ENCODE measurements at regions not wholly inside any gene's neighbourhood (a gene's known extent, or its start where the extent isn't known, plus 50 kb on each side); places are given as distances from the start of the nearest gene placed in this dataset.
"Not testable (repeated sequence)": the region's sequence is repeated elsewhere in the genome, so short reads cannot be mapped to it uniquely, and the experiment has no call there.

- DNase-seq, result no peak
- TF ChIP-seq POLR2A (IDR thresholded peaks at IDR 0.05) (no peak), CTCF (IDR thresholded peaks at IDR 0.05) (no peak)
Observed at GRCh38 chr6:76972474-76972873, 490.8 kb downstream of the HTR1B start.

GRCh38 chr6:76959177-76959576 is 504.1 kb downstream of the HTR1B start:
- H3K27me3 ChIP-seq, H3K4me3 ChIP-seq, H3K36me3 ChIP-seq, H3K4me1 ChIP-seq, H3K9me3 ChIP-seq, H3K27ac ChIP-seq: not testable (repeated sequence)
- DNase-seq, result peak in 1 of 3 donors; percentile 37

More at GRCh38 chr6:76972474-76972873, 490.8 kb downstream of the HTR1B start:
- Histone ChIP-seq H3K4me3 (no peak overlapping the region), H3K27me3 (no peaks in the 10 kb centered on the region), H3K9me3 (no peaks in the 10 kb centered on the region), H3K36me3 (no peaks in the 10 kb centered on the region), H3K27ac (no peak overlapping the region), H3K4me1 (no peaks in the 10 kb centered on the region)

- Histone ChIP-seq H3K27me3 (no peaks in the 10 kb centered on the region), H3K27ac (no peak overlapping the region), H3K9me3 (no peaks in the 10 kb centered on the region), H3K4me3 (no peak overlapping the region), H3K4me1 (no peaks in the 10 kb centered on the region), H3K36me3 (no peaks in the 10 kb centered on the region)
- no peak for DNase-seq
- TF ChIP-seq CTCF (IDR thresholded peaks at IDR 0.05), result no peak
- no peak for TF ChIP-seq POLR2A (IDR thresholded peaks at IDR 0.05)
Observed at GRCh38 chr6:76942203-76942966, 520.9 kb downstream of the HTR1B start.

- Histone ChIP-seq H3K27me3 (no peaks in the 10 kb centered on the region), H3K27ac (no peak overlapping the region), H3K4me1 (no peaks in the 10 kb centered on the region), H3K9me3 (no peaks in the 10 kb centered on the region), H3K4me3 (no peak overlapping the region), H3K36me3 (no peaks in the 10 kb centered on the region)
- no peak for DNase-seq
- no peak for TF ChIP-seq CTCF (IDR thresholded peaks at IDR 0.05)
- no peak for TF ChIP-seq POLR2A (IDR thresholded peaks at IDR 0.05)
Observed at GRCh38 chr6:76940191-76940590, 523.1 kb downstream of the HTR1B start.

GRCh38 chr6:76914737-76915136 is 548.6 kb downstream of the HTR1B start:
- no peak overlapping the region for H3K4me3 ChIP-seq
- H3K4me1 ChIP-seq, result no peaks in the 10 kb centered on the region
- H3K9me3 ChIP-seq, result no peaks in the 10 kb centered on the region
- TF ChIP-seq POLR2A (IDR thresholded peaks at IDR 0.05), result no peak
- no peak for TF ChIP-seq CTCF (IDR thresholded peaks at IDR 0.05)
- H3K36me3 ChIP-seq, result no peaks in the 10 kb centered on the region
- DNase-seq, result no peak
- no peak overlapping the region for H3K27ac ChIP-seq
- no peaks in the 10 kb centered on the region for H3K27me3 ChIP-seq

- not testable (repeated sequence) for H3K4me3 ChIP-seq, H3K4me1 ChIP-seq, H3K36me3 ChIP-seq, H3K27me3 ChIP-seq, H3K9me3 ChIP-seq, H3K27ac ChIP-seq, DNase-seq
Observed at GRCh38 chr6:76905541-76905940, 557.8 kb downstream of the HTR1B start.

- H3K9me3 ChIP-seq, result no peaks in the 10 kb centered on the region
- H3K4me1 ChIP-seq, result no peaks in the 10 kb centered on the region
- H3K36me3 ChIP-seq, result no peaks in the 10 kb centered on the region
- no peak for DNase-seq
- no peak overlapping the region for H3K4me3 ChIP-seq
- H3K27me3 ChIP-seq, result no peaks in the 10 kb centered on the region
- no peak overlapping the region for H3K27ac ChIP-seq
- no peak for TF ChIP-seq CTCF (IDR thresholded peaks at IDR 0.05)
- no peak for TF ChIP-seq POLR2A (IDR thresholded peaks at IDR 0.05)
Observed at GRCh38 chr6:76892542-76892941, 570.7 kb downstream of the HTR1B start.

All from Peyer's patch (tissue), 4 donors.